Activated naive CD4-positive, alpha-beta T cell treated with anti-CD3 and anti-CD28 coated beads, Interleukin-2, amount 50 U/mL, for 24 hours (primary cell): ENCODE measurements at regions not wholly inside any gene's neighbourhood (a gene's known extent, or its start where the extent isn't known, plus 50 kb on each side); places are given as distances from the start of the nearest gene placed in this dataset.
"Not testable (repeated sequence)": the region's sequence is repeated elsewhere in the genome, so short reads cannot be mapped to it uniquely, and the experiment has no call there.

Experiments
- H3K27ac Mint-ChIP-seq: one replicate; pipeline ENCODE4 v1.8.0; 2021; ENCODE audit warnings: mild to moderate bottlenecking, mixed read lengths
- H3K27me3 Mint-ChIP-seq: one replicate; pipeline ENCODE4 v1.8.0; 2021; ENCODE audit warnings: mixed read lengths
- H3K36me3 Mint-ChIP-seq: one replicate; pipeline ENCODE4 v1.8.0; 2021; ENCODE audit warnings: mixed read lengths
- H3K4me1 Mint-ChIP-seq: one replicate; pipeline ENCODE4 v1.8.0; 2021; ENCODE audit warnings: mixed read lengths
- H3K4me3 Mint-ChIP-seq: one replicate; pipeline ENCODE4 v1.8.0; 2021; ENCODE audit warnings: mild to moderate bottlenecking, mixed read lengths
- H3K9me3 Mint-ChIP-seq: one replicate; pipeline ENCODE4 v1.8.0; 2021; ENCODE audit warnings: mixed read lengths

- no peaks in the 10 kb centered on the region for H3K9me3 Mint-ChIP-seq
- H3K27ac Mint-ChIP-seq = peak overlapping the region; percentile 91
- H3K36me3 Mint-ChIP-seq = no peaks in the 10 kb centered on the region
- H3K4me3 Mint-ChIP-seq = peak overlapping the region; percentile 47
- peaks cover 24% of the 10 kb centered on the region for H3K4me1 Mint-ChIP-seq
- no peaks in the 10 kb centered on the region for H3K27me3 Mint-ChIP-seq
These were observed 74.3 kb upstream of the TEX13D start for GRCh38 chrX:124257924-124258702.

GRCh38 chrX:124260845-124261244 lies 71.6 kb upstream of the TEX13D start:
- Mint-ChIP-seq H3K36me3 (no peaks in the 10 kb centered on the region), H3K4me3 (no peak overlapping the region), H3K4me1 (peaks cover 20% of the 10 kb centered on the region), H3K9me3 (no peaks in the 10 kb centered on the region), H3K27me3 (no peaks in the 10 kb centered on the region), H3K27ac (no peak overlapping the region)

GRCh38 chrX:124263743-124264142 lies 68.7 kb upstream of the TEX13D start:
- Mint-ChIP-seq H3K27ac (no peak overlapping the region), H3K9me3 (no peaks in the 10 kb centered on the region), H3K4me1 (peaks cover 9% of the 10 kb centered on the region), H3K4me3 (no peak overlapping the region), H3K36me3 (no peaks in the 10 kb centered on the region), H3K27me3 (no peaks in the 10 kb centered on the region)

GRCh38 chrX:124268099-124268498 lies 64.4 kb upstream of the TEX13D start:
- no peaks in the 10 kb centered on the region for H3K9me3 Mint-ChIP-seq
- H3K27ac Mint-ChIP-seq = peak overlapping the region; percentile 65
- no peak overlapping the region for H3K4me3 Mint-ChIP-seq
- H3K36me3 Mint-ChIP-seq = no peaks in the 10 kb centered on the region
- no peaks in the 10 kb centered on the region for H3K27me3 Mint-ChIP-seq
- peaks cover 5% of the 10 kb centered on the region for H3K4me1 Mint-ChIP-seq

- Mint-ChIP-seq H3K27me3 (no peaks in the 10 kb centered on the region), H3K9me3 (no peaks in the 10 kb centered on the region), H3K27ac (no peak overlapping the region), H3K36me3 (no peaks in the 10 kb centered on the region), H3K4me3 (no peak overlapping the region), H3K4me1 (peaks cover 15% of the 10 kb centered on the region)
These were observed 62.6 kb upstream of the TEX13D start for GRCh38 chrX:124269881-124270280.

- H3K4me1 Mint-ChIP-seq = peaks cover 16% of the 10 kb centered on the region
- not testable (repeated sequence) for H3K27me3 Mint-ChIP-seq, H3K36me3 Mint-ChIP-seq, H3K4me3 Mint-ChIP-seq, H3K9me3 Mint-ChIP-seq
- H3K27ac Mint-ChIP-seq = peak overlapping the region; percentile 46
These were observed 60.9 kb upstream of the TEX13D start for GRCh38 chrX:124271599-124271998.

- no peaks in the 10 kb centered on the region for H3K27me3 Mint-ChIP-seq
- H3K36me3 Mint-ChIP-seq = no peaks in the 10 kb centered on the region
- peaks cover 16% of the 10 kb centered on the region for H3K4me1 Mint-ChIP-seq
- no peaks in the 10 kb centered on the region for H3K9me3 Mint-ChIP-seq
- no peak overlapping the region for H3K27ac Mint-ChIP-seq
- H3K4me3 Mint-ChIP-seq = no peak overlapping the region
These were observed 60.0 kb upstream of the TEX13D start for GRCh38 chrX:124272370-124272982.

- Mint-ChIP-seq H3K27me3 (no peaks in the 10 kb centered on the region), H3K4me1 (peaks cover 10% of the 10 kb centered on the region), H3K36me3 (no peaks in the 10 kb centered on the region), H3K9me3 (no peaks in the 10 kb centered on the region), H3K27ac (no peak overlapping the region), H3K4me3 (no peak overlapping the region)
These were observed 57.9 kb upstream of the TEX13D start for GRCh38 chrX:124274438-124275181.

- Mint-ChIP-seq H3K36me3 (no peaks in the 10 kb centered on the region), H3K4me3 (no peak overlapping the region), H3K4me1 (peaks cover 11% of the 10 kb centered on the region), H3K27me3 (no peaks in the 10 kb centered on the region), H3K27ac (no peak overlapping the region), H3K9me3 (no peaks in the 10 kb centered on the region)
These were observed 57.1 kb upstream of the TEX13D start for GRCh38 chrX:124275182-124275894.

GRCh38 chrX:124280294-124280902 lies 52.1 kb upstream of the TEX13D start:
- no peak overlapping the region for H3K4me3 Mint-ChIP-seq
- no peaks in the 10 kb centered on the region for H3K9me3 Mint-ChIP-seq
- peak overlapping the region; percentile 74 for H3K27ac Mint-ChIP-seq
- H3K4me1 Mint-ChIP-seq = peaks cover 17% of the 10 kb centered on the region
- H3K36me3 Mint-ChIP-seq = no peaks in the 10 kb centered on the region
- no peaks in the 10 kb centered on the region for H3K27me3 Mint-ChIP-seq

- H3K27ac Mint-ChIP-seq = no peak overlapping the region
- no peak overlapping the region for H3K4me3 Mint-ChIP-seq
- H3K27me3 Mint-ChIP-seq = no peaks in the 10 kb centered on the region
- H3K4me1 Mint-ChIP-seq = peaks cover 17% of the 10 kb centered on the region
- no peaks in the 10 kb centered on the region for H3K36me3 Mint-ChIP-seq
- H3K9me3 Mint-ChIP-seq = no peaks in the 10 kb centered on the region
These were observed 49.9 kb upstream of the TEX13D start for GRCh38 chrX:124282580-124282979.
